C4-2B (cell line): ENCODE measurements at regions not wholly inside any gene's neighbourhood (a gene's known extent, or its start where the extent isn't known, plus 50 kb on each side); places are given as distances from the start of the nearest gene placed in this dataset.

Experiments
- CTCF ChIP-seq: fragments of 450-650 bp; conservative IDR thresholded peaks from 2 replicates; pipeline ENCODE4 v1.5.1; 2017; ENCODE audit warnings: mild to moderate bottlenecking
- ZFX ChIP-seq: fragments of 450-650 bp; IDR thresholded peaks from 2 replicates; pipeline ENCODE4 v1.6.1; 2017

GRCh38 chr12:19954163-19954562, 414.2 kb upstream of the PDE3A start:
- no peak for TF ChIP-seq CTCF
- no peak for TF ChIP-seq ZFX
